ENCODE measurements at regions not wholly inside any gene's neighbourhood (a gene's known extent, or its start where the extent isn't known, plus 50 kb on each side); places are given as distances from the start of the nearest gene placed in this dataset.
"Not testable (repeated sequence)": the region's sequence is repeated elsewhere in the genome, so short reads cannot be mapped to it uniquely, and the experiment has no call there.

DNA sequence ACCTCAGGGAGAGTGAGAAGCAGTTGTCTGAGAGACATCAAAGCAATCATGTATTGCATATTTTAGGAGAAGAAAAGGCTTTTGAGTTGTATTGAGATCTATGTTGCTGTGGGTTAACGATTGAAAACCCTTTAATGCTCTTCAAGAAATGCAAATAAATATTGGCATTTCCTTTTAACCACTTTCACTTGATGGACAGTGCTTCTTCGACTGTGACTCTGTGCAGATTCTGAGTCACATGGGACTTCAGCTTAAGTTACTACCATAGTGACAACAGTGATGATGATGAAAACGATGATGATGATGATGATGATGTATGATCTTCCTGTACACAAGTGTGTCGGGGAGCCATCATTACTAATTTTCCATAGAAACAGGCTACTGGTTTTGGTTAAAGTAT lies 181.8 kb downstream of the AKAIN1 start:
- no peak for DNase-seq

DNA sequence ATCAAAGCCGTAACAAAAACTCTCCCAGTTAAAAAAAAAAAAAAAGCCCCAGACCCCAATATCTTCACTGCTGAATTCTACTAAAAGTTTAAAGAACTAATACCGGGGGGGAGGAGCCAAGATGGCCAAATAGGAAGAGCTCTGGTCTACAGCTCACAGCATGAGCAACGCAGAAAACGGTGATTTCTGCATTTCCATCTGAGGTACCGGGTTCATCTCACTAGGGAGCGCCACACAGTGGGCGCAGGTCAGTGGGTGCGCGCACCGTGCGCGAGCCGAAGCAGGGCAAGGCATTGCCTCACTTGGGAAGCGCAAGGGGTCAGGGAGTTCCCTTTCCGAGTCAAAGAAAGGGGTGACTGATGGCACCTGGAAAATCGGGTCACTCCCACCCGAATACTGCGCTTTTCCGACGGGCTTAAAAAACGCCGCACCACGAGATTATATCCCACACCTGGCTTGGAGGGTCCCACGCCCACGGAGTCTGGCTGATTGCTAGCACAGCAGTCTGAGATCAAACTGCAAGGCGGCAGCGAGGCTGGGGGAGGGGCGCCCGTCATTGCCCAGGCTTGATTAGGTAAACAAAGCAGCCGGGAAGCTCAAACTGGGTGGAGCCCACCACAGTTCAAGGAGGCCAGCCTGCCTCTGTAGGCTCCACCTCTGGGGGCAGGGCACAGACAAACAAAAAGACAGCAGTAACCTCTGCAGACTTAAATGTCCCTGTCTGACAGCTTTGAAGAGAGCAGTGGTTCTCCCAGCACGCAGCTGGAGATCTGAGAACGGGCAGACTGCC lies 192.8 kb downstream of the AKAIN1 start:
- not testable (repeated sequence) for DNase-seq

DNA sequence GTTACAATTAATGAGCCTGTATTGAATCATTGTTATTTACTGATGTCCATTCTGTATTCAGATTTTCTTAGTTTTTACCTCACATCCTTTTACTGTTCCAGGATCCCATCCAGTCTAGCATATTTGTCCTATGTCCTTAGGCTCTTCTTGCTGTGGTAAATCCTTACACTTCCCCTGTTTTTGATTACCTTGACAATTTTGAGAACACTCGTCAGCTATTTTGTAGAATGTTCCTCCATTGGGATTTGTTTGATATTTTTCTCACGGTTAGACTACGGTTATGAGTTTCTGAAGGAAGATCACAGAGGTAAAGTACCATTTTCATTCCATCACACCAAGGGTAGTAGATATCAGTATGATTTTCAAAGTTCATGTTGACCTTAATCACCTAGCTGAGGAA lies 202.3 kb downstream of the AKAIN1 start:
- no peak for DNase-seq

DNA sequence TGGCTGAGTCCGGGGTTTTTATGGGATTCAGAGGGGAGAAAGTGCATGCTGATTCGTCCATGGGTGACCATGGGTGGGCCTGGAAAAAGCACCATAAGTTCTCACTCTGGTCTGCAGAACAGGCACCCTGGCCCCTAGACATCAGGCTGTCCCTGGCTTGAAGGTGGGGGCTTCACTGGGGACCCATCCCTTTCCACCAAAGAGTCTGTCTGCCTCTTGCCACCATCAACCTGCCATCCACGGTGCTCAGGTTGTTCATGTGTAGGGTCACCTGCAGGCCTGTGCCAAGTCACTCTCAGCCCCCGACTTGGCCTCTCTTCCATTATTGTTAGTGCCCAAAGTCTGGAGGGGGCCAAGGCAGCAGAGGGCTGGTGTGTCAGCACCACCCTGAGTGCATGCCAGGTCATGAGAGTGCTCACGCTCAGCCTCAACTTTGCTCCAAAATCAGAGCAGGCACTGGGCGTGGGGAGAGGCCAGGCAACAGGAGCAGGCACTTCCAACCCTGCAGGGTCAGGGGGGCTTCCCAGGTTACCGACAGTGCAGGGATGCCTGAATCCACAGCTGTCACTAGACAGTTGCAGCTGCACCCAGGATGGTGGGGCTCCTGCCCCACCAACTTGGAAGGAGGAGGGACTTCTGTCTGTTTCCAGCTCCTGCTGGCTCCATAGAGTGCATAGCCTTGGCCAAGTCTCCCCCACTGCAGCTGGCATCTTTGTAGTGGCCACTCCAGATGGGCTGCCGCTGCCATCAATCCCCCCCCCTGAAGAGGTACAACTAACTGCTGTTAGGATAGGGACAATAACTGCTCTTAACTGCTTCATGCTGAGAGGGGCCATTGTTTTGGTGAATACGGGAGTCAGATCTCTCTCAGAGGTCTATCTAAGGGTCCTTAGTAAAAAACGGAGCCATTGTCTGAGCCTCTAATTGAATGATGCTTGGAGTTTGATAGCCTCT lies 209.3 kb downstream of the AKAIN1 start:
- DNase-seq = no peak

DNA sequence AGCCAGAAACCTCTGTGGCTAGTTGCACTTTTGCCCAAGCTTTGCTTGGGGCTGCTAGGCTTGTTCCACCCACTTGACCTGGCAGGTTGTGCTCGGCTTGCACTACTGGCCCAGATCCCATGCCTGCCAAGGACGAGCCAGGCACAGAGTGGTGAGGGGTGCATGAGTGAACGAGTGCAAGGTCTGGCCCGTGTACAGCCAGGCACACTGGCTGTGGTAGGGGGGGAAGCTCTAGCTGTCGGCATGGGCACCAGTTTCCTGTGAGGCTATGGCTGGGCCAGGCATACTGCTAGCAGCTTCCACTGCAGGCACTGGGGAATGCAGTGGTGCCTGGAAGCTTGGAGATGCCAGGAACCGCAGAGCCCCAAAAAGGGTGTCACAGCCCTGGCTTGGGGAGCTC lies 210.4 kb downstream of the AKAIN1 start:
- DNase-seq = no peak

DNA sequence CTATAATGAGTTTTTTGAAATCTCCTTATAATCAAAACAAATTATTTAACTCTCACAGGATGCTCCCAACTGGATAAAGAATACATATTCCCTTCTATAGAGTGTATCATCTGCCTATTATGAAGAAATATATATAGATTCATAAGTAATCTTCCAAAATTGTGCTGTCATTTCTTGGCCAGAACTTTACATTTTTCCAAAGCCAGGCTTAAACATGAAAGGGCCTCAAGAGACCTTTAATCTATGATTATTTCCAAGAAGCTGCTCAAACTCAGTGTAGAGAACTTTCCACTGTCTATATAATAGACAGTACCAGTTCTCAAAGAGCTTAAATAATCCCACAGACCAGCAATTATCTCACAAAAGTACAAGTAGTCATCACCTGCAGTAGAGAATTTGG lies 211.0 kb downstream of the AKAIN1 start:
- no peak for DNase-seq

DNA sequence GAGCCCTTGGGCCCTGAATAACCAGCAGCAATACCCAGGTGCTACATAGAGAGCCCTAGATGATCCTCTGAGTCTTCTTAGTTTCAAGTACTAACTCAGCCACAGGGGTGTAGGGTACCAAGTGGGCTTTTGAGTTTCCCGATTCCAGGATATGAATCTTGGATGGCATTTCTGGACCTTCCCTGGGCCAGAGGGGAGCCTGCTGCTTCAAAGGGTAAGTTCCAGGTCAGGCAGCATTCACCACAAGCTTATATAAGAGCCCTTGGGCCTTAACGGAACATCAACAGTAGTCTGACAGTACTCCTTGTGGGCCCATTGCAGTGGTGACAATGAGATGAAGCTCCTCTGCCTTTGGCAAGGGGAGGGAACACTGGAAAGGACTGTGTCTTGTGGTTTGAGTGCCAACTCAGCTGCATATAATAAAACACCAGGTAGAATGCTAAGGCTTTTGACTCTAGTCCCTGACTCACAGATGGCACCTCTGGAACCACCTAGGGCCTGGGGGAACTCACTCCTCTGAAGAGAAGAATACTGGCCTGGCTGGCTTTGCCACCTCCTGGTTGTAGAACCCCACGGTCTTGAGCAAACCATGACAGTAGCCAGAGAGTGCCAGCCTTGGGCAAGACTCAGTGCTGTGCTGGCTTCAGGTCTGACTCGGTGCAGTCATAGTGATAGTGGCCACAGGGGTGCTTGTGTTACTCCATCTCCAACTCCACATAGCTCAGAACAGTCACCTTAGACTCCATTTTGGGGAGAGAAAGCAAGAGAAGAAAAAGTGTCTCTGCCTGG lies 235.7 kb downstream of the AKAIN1 start:
- DNase-seq = no peak

DNA sequence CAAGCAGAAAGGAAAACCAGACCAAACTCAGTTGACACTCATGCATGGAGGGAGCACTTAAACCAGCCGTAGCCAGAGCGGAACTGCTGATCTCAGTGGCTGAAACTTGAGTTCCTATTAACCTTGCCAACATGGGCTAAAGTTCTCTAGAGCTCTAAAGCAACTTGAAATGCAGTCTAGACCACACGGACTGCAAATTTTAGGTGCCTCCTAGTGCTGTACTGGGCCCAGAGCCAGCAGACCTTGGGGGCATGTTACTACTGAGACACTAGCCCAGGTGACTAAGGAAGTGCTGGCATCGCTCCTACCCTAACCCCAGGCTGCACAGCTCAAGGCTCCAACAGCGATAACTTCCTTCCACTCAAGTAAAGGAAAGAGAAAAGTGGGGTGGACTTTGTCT lies 236.5 kb downstream of the AKAIN1 start:
- DNase-seq = no peak

DNA sequence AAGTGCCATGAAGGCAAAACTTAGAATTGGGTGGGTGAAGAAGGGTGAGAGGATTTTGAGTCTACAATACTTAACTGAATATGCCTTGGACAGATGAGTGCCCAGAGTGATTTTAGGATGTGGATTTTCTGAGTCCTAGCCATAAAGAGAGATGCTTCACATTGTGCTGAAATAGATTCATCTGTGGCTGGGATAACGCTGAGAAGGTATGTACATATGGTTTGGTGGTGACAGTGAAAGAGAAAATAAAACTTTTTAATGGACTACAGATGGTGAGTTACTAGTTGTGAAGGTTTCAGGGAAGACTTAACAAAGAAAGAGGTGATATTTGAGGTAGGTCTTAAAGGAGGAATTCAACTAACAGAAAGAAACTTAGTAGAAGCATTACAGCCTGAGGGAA lies 265.8 kb downstream of the AKAIN1 start:
- DNase-seq = no peak

DNA sequence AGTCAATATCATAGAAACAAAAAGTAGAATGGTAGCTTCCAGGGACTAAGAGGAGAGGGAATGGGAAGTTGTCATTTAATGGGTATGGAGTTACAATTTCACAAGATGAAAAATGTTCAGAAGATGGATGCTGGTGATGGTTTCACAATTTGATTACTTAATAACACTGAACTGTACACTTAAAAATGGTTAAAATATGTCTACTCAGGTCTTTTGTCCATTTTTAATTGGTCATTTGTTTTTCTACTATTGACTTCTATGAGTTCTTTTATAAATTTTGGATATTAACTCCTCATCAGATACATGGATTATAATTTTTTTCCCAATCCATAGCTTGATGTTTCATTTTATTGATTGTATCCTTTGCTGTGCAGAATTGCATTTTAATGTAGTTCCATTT lies 275.5 kb downstream of the AKAIN1 start:
- DNase-seq = no peak

DNA sequence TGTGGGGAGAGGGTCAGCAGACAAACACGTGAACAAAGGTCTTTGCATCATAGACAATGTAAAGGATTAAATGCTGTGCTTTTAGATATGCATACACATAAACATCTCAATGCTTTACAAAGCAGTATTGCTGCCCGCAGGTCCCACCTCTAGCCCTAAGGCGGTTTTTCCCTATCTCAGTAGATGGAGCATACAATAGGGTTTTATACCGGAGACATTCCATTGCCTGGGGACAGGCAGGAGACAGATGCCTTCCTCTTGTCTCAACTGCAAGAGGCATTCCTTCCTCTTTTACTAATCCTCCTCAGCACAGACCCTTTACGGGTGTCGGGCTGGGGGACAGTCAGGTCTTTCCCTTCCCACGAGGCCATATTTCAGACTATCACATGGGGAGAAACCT lies 279.5 kb downstream of the AKAIN1 start:
- DNase-seq = not testable (repeated sequence)

DNA sequence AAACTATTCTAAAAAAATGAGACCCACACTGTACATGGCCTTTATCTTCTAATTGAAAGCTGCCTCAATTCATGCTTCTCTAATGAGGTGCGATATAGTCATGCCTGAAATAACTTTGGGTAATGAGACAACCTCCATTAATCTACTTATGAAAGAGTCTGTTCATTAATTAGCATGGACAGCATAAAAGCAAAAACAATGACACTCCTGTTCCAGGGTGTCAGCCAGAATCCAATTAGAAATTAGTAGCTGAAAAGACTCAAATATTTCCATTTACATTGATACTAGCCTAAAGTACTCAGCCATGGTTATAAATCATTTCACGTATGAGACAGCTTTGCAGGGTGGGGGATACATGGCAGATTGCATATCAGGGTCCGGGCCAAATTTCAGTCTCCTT lies 288.7 kb downstream of the AKAIN1 start:
- no peak for DNase-seq

DNA sequence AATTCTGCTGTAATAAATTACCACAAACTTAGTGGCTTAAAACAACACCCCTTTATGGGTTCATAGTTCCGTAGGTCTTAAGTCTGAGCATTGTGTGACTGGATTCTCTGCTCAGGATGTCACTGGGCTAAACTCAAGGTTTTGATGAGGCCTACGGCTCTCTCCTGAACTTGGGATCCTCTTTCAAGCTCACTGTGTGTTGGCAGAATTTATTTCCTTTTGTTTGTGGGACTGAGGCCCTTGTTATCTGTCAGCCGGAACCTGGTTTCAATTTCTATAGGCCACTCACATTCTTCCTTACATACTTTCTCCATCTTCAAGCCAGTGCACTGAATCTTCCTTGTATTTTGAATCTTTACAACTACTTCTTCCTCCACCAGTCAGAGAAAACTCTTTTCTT lies 290.2 kb downstream of the AKAIN1 start:
- DNase-seq = no peak

DNA sequence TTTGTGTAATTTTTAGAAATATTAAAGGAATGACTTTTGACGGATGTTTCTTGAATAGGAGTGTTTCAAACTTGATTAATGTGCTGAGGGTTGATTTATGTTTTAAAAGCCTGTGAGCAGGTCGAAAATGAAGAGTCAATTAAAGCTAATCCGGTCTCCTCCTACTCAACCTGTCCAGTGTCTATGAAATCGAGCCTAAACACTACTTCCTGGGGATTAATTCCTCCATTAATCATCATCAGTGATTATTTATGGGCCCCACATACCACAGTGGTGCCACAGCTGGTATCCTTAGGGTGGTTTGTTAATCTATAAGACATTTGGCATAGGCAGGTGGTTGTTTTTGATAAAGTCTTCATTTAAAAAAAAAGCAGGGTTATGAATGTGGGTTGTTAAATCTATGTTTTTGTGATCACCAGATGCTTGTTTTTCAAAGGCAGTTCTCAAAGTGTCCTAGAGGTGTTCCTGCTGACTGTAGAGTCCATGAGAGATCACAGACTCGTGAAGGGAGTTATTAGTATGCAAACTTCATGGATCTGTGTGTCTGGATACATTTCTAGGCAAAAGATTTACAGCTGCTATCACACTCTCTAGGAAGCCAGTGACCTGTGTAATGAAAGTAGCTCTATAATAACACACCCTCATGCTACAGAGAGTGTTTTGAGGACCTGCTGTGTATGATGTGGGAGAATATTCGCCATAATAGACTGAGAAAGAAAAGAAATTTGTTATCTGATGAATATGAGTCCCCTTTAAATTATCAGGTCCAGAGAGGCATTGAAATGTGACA lies 308.6 kb downstream of the AKAIN1 start:
- DNase-seq = no peak

DNA sequence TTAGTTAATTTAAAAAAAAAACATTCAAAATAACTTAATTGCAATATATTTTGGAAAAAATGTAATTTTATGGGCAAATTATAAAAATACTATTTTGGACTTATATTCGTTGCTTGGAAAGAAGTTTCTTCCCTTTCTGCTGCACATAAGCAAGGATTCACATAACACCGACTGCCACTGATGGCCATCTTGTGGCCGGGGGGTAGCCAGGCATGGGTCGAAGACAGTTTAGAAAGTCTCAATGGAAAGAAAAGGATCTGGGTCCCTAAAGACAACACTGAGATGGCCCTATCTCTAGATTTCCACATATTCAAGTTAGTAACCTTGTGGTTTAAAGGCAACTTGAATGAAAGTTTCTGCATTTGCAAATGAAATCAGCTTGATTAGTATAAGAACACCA lies 318.6 kb downstream of the AKAIN1 start:
- DNase-seq = no peak

DNA sequence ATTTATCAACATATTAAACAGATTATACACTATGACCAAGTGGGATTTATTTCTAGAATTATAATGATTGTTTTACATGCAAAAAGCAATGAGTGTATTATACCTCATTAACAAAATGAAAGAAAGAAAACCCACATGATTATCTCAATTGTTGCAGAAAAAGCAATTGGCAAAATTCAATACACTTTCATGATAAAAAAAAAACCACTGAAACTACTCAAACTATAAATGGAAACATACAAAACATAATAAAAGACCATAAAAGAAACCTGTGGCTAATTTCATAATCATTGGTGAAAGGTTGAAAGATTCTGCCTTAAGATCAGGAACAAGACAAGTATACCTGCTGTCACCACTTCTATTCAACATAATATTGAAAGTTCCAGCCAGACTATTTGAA lies 325.9 kb downstream of the AKAIN1 start:
- no peak for DNase-seq

DNA sequence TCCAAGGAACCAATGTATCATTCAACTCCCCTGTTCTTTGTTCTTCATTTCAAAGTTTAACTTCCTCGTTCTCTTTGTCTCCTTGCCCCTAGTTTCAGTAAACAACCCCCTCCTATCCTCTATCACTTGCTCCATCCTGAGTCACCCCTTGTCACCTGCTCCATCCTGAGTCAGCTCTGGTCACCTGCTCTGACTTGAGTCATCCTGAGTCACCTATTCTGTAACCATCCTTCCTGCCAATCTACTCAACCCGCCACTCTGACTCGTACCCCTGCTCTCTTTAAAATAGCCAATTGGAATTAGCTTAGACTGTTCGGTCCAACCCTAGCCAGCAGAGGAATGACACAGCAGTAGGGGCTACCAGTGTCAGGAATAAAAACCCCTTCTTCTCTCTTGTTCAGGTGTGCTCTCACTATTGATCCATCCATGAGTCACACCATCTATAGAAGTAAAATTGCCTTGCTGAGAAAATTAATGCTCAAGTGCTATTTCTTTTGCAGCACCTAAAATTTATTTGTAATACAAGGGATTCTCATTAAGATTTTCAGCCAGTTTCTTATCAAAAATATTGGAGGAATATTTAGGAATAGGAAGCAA lies 326.8 kb downstream of the AKAIN1 start:
- DNase-seq = no peak

DNA sequence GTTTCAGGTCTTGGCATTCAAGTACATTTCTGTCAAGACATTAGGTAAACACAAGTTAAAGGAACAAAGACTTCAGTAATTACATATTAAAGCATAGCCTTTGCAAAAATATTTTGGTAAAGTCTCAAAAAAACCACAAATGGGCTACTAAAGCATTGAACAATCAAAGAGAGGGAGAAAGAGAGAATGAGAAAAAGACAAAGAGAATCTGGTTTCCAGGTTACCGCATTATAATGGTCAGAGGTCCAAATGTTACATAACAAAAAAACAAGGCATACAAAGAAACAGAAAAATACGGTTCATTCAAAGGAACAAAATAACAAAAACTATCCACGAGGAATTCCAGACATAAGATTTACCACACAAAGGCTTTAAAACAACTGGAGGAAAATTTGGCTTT lies 327.9 kb downstream of the AKAIN1 start:
- no peak for DNase-seq

DNA sequence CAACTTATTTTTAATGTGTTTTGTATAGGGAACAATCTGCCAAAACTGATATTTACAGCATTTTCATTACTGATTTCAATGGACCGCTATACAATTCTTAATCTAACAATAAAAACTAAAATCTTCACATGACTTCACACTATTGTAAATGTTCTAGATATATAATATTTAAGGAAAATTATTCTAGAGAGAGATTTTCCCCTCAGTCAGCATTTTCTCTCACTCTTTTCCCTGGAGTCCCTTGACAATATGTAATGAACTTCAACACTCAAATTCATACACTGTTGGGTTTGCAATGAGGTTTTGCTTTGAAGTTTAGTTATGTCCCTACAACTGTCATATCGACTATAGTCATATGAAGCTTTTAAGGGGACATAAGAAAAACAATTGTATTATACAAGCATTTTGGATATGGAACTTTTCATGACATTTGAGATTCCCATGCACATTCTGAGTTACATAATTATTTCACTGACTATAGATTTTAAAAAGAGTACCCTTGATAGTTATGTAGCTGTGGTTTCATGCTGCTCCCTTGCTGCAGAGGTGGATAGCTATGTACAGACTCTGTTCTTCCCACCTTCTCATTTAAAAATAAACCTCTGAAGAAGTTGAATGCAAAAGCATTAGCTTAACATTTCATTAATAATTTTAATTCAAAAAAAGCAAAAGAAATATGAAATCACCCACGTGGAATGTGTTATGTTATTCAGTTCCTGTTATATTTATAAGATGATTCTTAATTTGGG lies 338.5 kb downstream of the AKAIN1 start:
- no peak for DNase-seq

DNA sequence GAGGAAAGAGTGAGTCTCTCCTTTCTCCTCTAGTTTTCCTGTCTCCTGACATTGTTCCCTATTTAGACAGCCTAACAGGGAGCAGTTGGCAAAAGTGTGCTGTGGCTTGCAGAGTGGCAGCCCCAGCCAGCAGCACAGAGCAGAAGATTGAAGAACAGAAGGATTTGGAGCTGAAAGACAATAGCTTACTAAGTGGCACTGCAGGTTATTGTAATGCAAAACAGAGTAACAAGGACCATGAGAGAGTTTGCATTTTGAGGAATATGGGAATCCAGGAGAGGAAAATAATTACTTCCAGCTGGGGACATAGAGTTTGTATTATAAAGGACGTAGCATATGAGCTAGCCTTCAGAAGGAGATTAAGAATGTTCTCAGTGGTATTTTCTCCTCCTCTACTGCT lies 342.4 kb downstream of the AKAIN1 start:
- no peak for DNase-seq

DNA sequence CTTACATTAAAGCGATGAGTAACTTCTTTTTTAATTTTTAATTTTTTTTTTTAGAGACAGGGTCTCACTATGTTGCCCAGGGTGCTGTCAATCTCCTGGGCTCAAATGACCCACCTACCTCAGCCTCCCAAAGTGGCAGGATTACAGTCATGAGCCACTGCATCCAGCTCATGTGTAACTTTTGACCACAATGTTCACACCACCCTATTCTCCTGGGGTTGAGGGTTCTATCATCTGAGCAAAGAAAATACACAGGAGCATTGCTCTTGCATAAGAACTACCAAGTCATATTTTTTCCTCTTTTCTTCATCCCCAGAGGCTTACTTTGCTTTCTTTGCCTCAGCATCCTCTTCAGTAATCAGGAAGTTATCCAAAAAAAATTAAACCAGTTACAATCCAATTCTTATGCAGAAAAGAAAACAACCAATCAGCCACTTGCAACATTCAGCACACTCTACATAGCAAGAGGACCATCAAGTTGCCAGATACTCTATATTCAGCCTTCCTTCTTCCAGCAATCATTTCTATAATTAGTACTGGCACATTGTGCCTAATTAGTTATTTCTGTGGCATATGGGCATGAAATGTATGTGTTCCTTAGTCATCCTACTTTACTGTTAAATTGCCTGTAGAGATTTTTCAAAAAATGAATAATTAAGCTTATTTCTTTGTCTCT lies 345.6 kb downstream of the AKAIN1 start:
- no peak for DNase-seq

Measured in GDM1 (cell line).